ENCODE measurements at regions not wholly inside any gene's neighbourhood (a gene's known extent, or its start where the extent isn't known, plus 50 kb on each side); places are given as distances from the start of the nearest gene placed in this dataset.
A peak's percentile ranks its signal among the peaks of the same experiment; 100 is the strongest.
"Not testable (repeated sequence)": the region's sequence is repeated elsewhere in the genome, so short reads cannot be mapped to it uniquely, and the experiment has no call there.

GRCh38 chr12:126897778-126898177 is 1369.2 kb upstream of the TMEM132C start:
- no peak for DNase-seq

DNA sequence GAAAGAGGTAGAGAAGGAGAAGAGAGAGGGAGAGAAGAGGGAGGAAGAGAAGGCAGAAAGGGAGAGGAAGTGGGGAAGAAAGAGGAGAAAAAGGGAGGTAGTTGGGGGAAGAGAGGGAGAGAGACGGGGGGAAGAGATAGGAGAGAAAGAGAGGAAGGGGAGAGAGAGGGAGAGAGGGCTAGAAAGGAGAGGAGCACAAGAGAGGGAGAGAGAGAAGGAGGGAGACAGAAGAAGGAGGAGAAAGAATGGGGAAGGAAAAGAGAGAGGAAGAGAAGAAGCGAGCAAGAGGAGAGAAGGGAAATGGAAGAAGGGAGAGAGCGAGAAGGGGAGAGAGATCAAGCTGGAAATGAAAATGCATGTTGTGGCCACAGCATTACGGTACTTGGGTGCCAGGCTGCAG is 1368.4 kb upstream of the TMEM132C start:
- no peak for DNase-seq

DNA sequence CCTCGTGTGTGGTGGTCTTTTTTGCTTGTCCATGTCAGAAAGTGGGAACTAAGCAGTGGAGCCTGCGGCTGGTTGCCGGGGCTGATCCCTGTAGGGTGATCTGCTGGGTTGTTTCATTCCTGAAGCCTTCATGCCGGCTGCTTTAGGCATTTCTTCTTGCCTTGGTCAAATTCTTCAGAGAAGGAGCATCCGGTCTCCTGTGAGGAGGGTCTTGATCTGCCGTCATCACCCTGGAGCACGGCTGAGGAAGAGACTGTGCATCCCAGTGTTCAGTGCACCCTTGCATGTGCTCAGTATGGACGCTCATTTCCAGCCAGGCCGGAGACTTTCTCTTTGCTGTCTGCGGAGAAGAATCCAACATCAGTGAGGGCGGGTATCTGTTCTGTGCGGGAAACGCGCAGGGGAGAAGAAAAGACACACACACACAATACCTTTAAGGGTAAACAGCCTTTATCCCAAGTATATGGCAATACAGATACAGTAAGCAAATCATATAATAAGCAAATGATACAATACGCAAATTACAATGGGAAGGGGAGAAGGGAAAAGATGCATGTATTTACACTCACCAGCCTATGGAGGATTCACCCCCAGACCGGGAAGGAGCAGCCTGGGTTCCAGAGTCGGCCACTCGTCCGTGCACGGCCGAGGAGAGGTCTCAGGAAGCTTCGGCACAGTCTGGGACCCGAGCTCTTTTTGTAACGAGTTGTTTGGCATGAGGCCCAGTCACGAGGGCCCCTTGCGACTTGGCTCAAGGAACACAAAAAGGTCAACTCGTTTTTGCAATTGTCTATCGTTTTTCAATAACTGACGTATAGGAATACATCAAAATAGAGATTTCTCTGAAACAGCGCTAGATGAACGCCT is 1366.8 kb upstream of the TMEM132C start:
- peak; percentile 7 for DNase-seq

GRCh38 chr12:126903027-126903876 is 1363.7 kb upstream of the TMEM132C start:
- DNase-seq, result no peak

- no peak for DNase-seq
Observed at GRCh38 chr12:126905752-126906151, 1361.2 kb upstream of the TMEM132C start.

- no peak for DNase-seq
Observed at GRCh38 chr12:126907900-126908764, 1358.8 kb upstream of the TMEM132C start.

DNA sequence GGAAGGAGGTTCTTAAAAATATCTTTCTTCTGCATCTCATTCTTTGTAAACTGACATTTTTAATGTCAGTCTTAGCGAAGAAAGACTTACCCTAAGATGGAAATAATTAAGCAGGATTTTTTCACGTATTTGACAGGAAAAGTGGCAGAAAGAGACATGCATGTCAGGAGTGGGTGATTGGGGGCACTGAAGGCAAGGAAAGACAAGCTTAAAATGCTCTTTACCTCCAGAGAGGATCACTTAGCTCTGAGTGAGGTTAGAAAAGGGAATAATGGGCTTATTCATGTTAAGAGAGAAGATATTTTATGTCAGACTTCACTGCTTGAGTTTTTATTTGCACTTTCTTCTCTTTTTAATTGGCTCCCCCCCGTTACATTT is 1358.2 kb upstream of the TMEM132C start:
- DNase-seq, result no peak

GRCh38 chr12:126910570-126910969 is 1356.4 kb upstream of the TMEM132C start:
- DNase-seq, result no peak

DNA sequence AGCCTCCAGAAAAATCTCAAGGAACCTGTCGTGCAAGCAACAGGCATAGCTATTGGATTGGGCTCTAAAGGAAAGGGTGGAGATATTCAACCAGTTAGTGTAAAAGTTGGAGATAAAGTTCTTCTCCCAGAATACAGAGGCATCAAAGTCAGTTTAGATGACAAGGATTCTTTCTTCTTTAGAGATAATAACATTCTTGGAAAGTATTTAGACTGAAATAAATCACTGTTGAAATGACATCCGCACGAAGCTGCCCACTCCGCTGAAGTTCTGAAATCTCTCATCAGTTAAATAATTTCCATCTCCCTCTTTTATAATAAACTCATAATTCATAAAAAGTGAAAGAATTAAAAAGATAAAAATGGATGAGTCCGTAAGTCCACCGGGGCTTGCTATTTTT is 1354.9 kb upstream of the TMEM132C start:
- DNase-seq, result no peak

DNA sequence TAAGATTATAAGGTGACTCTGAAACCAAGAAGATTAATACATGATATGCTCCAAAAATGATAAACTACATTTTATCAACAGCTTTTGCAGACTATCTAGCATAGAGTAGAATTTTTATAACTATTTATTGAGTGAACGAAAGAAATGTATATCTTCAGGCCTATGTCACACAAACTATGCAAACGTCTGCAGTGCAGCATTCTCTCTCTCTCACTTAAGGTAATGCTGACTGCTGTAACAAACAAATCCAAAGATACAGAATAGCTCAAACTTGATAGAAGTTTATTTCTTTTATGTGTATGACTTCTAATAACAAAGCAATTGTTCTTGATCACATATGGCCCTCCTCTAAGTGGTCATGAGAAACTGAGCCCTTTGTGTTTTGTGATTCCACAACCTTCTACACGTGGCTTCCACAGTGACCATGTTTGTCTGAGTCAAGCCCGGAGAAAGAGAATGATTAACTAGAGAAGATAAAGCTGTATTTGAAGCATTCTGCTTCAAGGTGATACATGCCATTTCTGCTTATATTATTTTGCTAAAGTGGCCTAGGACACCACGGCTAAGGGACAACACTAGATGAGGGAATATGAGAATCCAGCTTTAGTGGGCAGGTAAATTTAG is 1352.7 kb upstream of the TMEM132C start:
- DNase-seq, result no peak

DNA sequence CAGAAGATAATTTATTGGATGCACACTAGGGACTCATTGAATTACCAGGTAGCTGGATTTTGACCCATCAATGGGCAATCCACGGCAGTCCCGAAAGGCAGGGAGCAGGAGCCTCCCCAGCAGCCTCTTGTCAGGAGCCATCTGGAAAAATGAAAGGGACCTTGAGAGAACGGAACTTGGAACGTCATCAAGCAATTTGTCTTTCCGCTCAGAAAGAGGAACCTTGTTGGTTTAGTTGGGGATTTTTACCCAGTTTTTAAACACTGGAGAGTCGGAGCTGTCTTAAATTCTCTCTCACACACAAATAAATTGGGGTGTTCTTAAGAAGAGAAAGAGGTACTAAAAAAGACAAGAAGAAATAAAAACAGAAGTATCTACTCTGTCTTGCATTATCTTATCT is 1351.7 kb upstream of the TMEM132C start:
- DNase-seq, result no peak

DNA sequence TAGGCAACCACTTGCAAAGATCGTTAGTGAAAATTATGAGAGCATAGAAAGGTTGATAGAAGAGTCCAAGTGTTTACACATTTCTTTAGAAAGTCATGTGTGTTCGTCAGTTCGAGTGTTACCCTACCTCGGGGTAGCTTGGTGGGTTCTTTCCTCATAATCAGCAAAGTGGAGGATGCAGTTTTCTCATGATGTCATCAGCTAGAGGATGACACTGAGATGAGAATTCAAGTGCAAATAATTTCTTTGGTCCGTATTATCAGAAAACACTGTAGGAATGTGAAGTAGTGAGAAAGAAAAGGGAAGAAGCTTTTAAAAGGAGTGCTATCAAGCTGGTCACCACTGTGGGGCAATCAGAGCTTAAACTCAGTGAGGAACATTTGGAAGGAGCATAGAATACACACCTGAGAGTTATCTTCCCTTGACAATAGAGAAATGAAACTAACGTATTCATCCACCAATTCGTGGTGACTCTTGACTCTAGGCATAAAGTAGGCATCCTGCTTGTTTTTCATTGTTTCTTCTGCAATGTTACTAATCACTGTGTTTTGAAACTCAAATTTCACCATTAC is 1340.9 kb upstream of the TMEM132C start:
- DNase-seq, result peak; percentile 1

- DNase-seq, result no peak
Observed at GRCh38 chr12:126930234-126930633, 1336.7 kb upstream of the TMEM132C start.

- no peak for DNase-seq
Observed at GRCh38 chr12:126932156-126932555, 1334.8 kb upstream of the TMEM132C start.

- no peak for DNase-seq
Observed at GRCh38 chr12:126935435-126935834, 1331.5 kb upstream of the TMEM132C start.

GRCh38 chr12:126936181-126936851 is 1330.7 kb upstream of the TMEM132C start:
- no peak for DNase-seq

DNA sequence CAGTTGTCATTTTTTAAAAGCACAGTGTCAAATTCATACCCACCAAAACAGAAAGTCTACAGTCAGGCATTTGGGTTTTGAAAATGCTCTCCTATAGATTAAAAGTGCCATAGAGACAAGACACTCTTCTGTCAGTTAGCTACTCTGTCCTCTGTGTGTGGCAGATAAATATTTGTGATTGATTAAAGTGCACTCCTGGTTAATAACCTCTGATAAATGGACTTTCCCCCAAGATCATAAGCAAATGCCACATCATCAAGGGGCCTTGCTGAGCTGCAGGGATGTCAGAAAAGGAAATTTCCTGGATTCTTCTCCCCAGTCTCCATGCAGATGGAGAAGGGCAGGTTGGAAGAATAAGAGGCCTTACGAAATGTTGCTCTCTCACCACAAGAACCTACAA is 1329.5 kb upstream of the TMEM132C start:
- no peak for DNase-seq

GRCh38 chr12:126944684-126945083 is 1322.3 kb upstream of the TMEM132C start:
- DNase-seq, result no peak

GRCh38 chr12:126946958-126947357 is 1320.0 kb upstream of the TMEM132C start:
- DNase-seq, result not testable (repeated sequence)

DNA sequence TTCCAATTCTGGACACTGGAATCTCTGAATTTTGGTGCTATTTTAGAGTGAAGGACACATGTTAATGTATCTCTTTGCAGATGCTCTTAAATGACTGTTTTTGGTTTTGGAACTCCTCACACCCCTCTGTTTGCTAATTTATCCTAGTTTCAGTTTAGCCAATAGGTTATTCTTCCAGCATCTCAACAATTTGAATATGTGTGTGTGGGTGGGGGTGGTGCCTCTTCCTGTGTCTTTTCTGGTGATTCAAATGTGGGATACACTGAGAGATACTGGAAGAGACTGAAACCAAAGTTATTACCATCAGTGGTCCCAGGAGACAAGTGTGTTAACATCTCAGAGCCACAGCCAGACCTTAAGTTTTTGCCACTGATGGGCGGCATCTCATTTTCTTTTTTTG is 1317.4 kb upstream of the TMEM132C start:
- DNase-seq, result no peak

DNA sequence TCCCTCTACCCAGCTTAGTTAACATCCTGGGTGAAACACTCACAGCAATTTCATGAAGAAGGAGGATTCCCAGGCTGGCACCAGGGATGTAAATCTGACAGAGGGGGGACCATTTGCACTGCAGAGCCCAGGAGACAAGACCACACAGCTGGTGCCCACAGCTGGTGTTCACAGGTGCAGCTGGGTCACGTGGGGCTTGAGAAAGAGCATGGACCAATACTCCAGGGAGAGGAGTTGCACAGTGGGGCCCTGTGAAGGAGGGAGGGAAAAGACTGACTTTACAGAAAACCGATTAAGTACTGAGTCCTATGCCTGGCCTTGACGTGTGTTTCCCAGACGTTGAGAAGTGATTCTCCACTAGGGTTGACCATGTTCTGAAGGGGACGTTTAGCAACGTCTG is 1316.7 kb upstream of the TMEM132C start:
- DNase-seq, result no peak
